BLaER1 treated with 17β-estradiol and CSF1 and Interleukin-3, amounts not matched to agents 10 nM and 100 nM (cell line): ENCODE measurements at regions not wholly inside any gene's neighbourhood (a gene's known extent, or its start where the extent isn't known, plus 50 kb on each side); places are given as distances from the start of the nearest gene placed in this dataset.
"Not testable (repeated sequence)": the region's sequence is repeated elsewhere in the genome, so short reads cannot be mapped to it uniquely, and the experiment has no call there.

Experiments used
- H3K27ac ChIP-seq, 11 experiments: shearing (Covaris generic); formaldehyde crosslinking; 2 replicates each; pipeline ENCODE4 v1.8.1; 2022
- H3K27me3 ChIP-seq, 11 experiments: shearing (Covaris generic); formaldehyde crosslinking; 2 replicates each; pipeline ENCODE4 v1.8.1; 2022
- H3K36me3 ChIP-seq, 11 experiments: shearing (Covaris generic); formaldehyde crosslinking; 2 replicates each; pipeline ENCODE4 v1.8.1; 2022
- H3K4me1 ChIP-seq, 10 experiments: shearing (Covaris generic); formaldehyde crosslinking; 2 replicates each; pipeline ENCODE4 v1.8.1; 2022
- H3K4me2 ChIP-seq, 11 experiments: shearing (Covaris generic); formaldehyde crosslinking; 2 replicates each; pipeline ENCODE4 v1.8.1; 2022
- H3K4me3 ChIP-seq, 10 experiments: shearing (Covaris generic); formaldehyde crosslinking; 2 replicates each; pipeline ENCODE4 v1.8.1; 2022
- H3K9ac ChIP-seq, 11 experiments: shearing (Covaris generic); formaldehyde crosslinking; 2 replicates each; pipeline ENCODE4 v1.8.1; 2022
- H3K9me3 ChIP-seq, 11 experiments: shearing (Covaris generic); formaldehyde crosslinking; replicated peaks in 1 of 11; 2 replicates each; pipeline ENCODE4 v1.8.1; 2022
- H4K20me1 ChIP-seq, 11 experiments: shearing (Covaris generic); formaldehyde crosslinking; 2 replicates each; pipeline ENCODE4 v1.8.1; 2022
- Cebpa-rat ChIP-seq, 11 experiments: shearing (Covaris generic); IDR thresholded peaks; 2 replicates each; pipeline ENCODE4 v1.8.1; 2022

- no peak overlapping the region for H3K4me3 ChIP-seq
- H3K4me1 ChIP-seq: no peaks in the 10 kb centered on the region
- no peaks in the 10 kb centered on the region for H3K27me3 ChIP-seq
- no peaks in the 10 kb centered on the region for H4K20me1 ChIP-seq
- H3K9ac ChIP-seq: no peak overlapping the region
- no peak overlapping the region for H3K27ac ChIP-seq
- TF ChIP-seq Cebpa-rat (IDR thresholded peaks at IDR 0.05): no peak
- H3K36me3 ChIP-seq: no peaks in the 10 kb centered on the region
- no peak overlapping the region for H3K4me2 ChIP-seq
- H3K9me3 ChIP-seq: no peaks in the 10 kb centered on the region
Measured at GRCh38 chr5:18560602-18561001, 926.3 kb downstream of the TAF11L14 start.

- H4K20me1 ChIP-seq: no peaks in the 10 kb centered on the region
- no peak overlapping the region for H3K9ac ChIP-seq
- no peak overlapping the region for H3K4me2 ChIP-seq
- H3K36me3 ChIP-seq: no peaks in the 10 kb centered on the region
- H3K27me3 ChIP-seq: no peaks in the 10 kb centered on the region
- H3K9me3 ChIP-seq: no peaks in the 10 kb centered on the region
- no peak overlapping the region for H3K4me3 ChIP-seq
- no peak overlapping the region for H3K27ac ChIP-seq
- no peaks in the 10 kb centered on the region for H3K4me1 ChIP-seq
- no peak for TF ChIP-seq Cebpa-rat (IDR thresholded peaks at IDR 0.05)
Measured at GRCh38 chr5:18563853-18564252, 929.6 kb downstream of the TAF11L14 start.

GRCh38 chr5:18566671-18567070 lies 932.4 kb downstream of the TAF11L14 start:
- Histone ChIP-seq H3K4me1 (no peaks in the 10 kb centered on the region), H3K9me3 (no peaks in the 10 kb centered on the region), H3K4me2 (no peak overlapping the region), H3K4me3 (no peak overlapping the region), H3K27me3 (no peaks in the 10 kb centered on the region), H3K36me3 (no peaks in the 10 kb centered on the region), H3K27ac (no peak overlapping the region), H3K9ac (no peak overlapping the region), H4K20me1 (no peaks in the 10 kb centered on the region)
- TF ChIP-seq Cebpa-rat (IDR thresholded peaks at IDR 0.05): no peak

GRCh38 chr5:18576586-18576985 lies 942.3 kb downstream of the TAF11L14 start:
- Histone ChIP-seq H3K9ac (no peak overlapping the region), H3K4me2 (no peak overlapping the region), H3K27me3 (no peaks in the 10 kb centered on the region), H4K20me1 (no peaks in the 10 kb centered on the region), H3K36me3 (no peaks in the 10 kb centered on the region), H3K4me1 (no peaks in the 10 kb centered on the region), H3K4me3 (no peak overlapping the region), H3K9me3 (no peaks in the 10 kb centered on the region), H3K27ac (no peak overlapping the region)
- no peak for TF ChIP-seq Cebpa-rat (IDR thresholded peaks at IDR 0.05)

- H3K36me3 ChIP-seq: no peaks in the 10 kb centered on the region
- H3K9ac ChIP-seq: no peak overlapping the region
- no peaks in the 10 kb centered on the region for H3K27me3 ChIP-seq
- no peak overlapping the region for H3K4me2 ChIP-seq
- no peak overlapping the region for H3K27ac ChIP-seq
- no peaks in the 10 kb centered on the region for H3K9me3 ChIP-seq
- H3K4me1 ChIP-seq: no peaks in the 10 kb centered on the region
- no peaks in the 10 kb centered on the region for H4K20me1 ChIP-seq
- TF ChIP-seq Cebpa-rat (IDR thresholded peaks at IDR 0.05): no peak
- no peak overlapping the region for H3K4me3 ChIP-seq
Measured at GRCh38 chr5:18601185-18601584, 966.9 kb downstream of the TAF11L14 start.

GRCh38 chr5:18602402-18602801 lies 968.1 kb downstream of the TAF11L14 start:
- no peak for TF ChIP-seq Cebpa-rat (IDR thresholded peaks at IDR 0.05)
- H3K9me3 ChIP-seq: no peaks in the 10 kb centered on the region
- no peaks in the 10 kb centered on the region for H3K4me1 ChIP-seq
- no peak overlapping the region for H3K4me3 ChIP-seq
- no peaks in the 10 kb centered on the region for H3K27me3 ChIP-seq
- H3K9ac ChIP-seq: no peak overlapping the region
- H3K27ac ChIP-seq: no peak overlapping the region
- no peak overlapping the region for H3K4me2 ChIP-seq
- no peaks in the 10 kb centered on the region for H3K36me3 ChIP-seq
- no peaks in the 10 kb centered on the region for H4K20me1 ChIP-seq

GRCh38 chr5:18605186-18605585 lies 970.9 kb downstream of the TAF11L14 start:
- no peaks in the 10 kb centered on the region for H3K27me3 ChIP-seq
- no peak overlapping the region for H3K27ac ChIP-seq
- H3K4me2 ChIP-seq: no peak overlapping the region
- no peak overlapping the region for H3K9ac ChIP-seq
- H3K4me1 ChIP-seq: peaks cover 0 to 6% (median 0%) of the 10 kb centered on the region in 10 experiments; a peak in 2 of 20 replicates
- H3K36me3 ChIP-seq: no peaks in the 10 kb centered on the region
- no peak for TF ChIP-seq Cebpa-rat (IDR thresholded peaks at IDR 0.05)
- no peaks in the 10 kb centered on the region for H3K9me3 ChIP-seq
- H3K4me3 ChIP-seq: no peak overlapping the region
- H4K20me1 ChIP-seq: no peaks in the 10 kb centered on the region

- no peaks in the 10 kb centered on the region for H3K27me3 ChIP-seq
- no peaks in the 10 kb centered on the region for H4K20me1 ChIP-seq
- no peaks in the 10 kb centered on the region for H3K36me3 ChIP-seq
- no peak for TF ChIP-seq Cebpa-rat (IDR thresholded peaks at IDR 0.05)
- H3K4me2 ChIP-seq: no peak overlapping the region
- no peak overlapping the region for H3K9ac ChIP-seq
- peaks cover 0 to 6% (median 0%) of the 10 kb centered on the region in 10 experiments; a peak in 2 of 20 replicates for H3K4me1 ChIP-seq
- H3K4me3 ChIP-seq: no peak overlapping the region
- no peaks in the 10 kb centered on the region for H3K9me3 ChIP-seq
- no peak overlapping the region for H3K27ac ChIP-seq
Measured at GRCh38 chr5:18607570-18607969, 973.3 kb downstream of the TAF11L14 start.

- not testable (repeated sequence) for H3K36me3 ChIP-seq, H3K9ac ChIP-seq, H3K27ac ChIP-seq, H3K4me1 ChIP-seq, H4K20me1 ChIP-seq, H3K4me2 ChIP-seq, H3K4me3 ChIP-seq, H3K27me3 ChIP-seq
- peaks cover 12 to 24% (median 18%) of the 10 kb centered on the region in 11 experiments; a peak in 20 of 22 replicates for H3K9me3 ChIP-seq
Measured at GRCh38 chr5:18617191-18617590, 982.9 kb downstream of the TAF11L14 start.

- no peaks in the 10 kb centered on the region for H3K27me3 ChIP-seq
- H4K20me1 ChIP-seq: no peaks in the 10 kb centered on the region
- no peaks in the 10 kb centered on the region for H3K36me3 ChIP-seq
- H3K4me3 ChIP-seq: no peak overlapping the region
- no peak overlapping the region for H3K9ac ChIP-seq
- no peaks in the 10 kb centered on the region for H3K9me3 ChIP-seq
- H3K4me1 ChIP-seq: no peaks in the 10 kb centered on the region
- H3K27ac ChIP-seq: no peak overlapping the region
- H3K4me2 ChIP-seq: no peak overlapping the region
- no peak for TF ChIP-seq Cebpa-rat (IDR thresholded peaks at IDR 0.05)
Measured at GRCh38 chr5:18630458-18631045, 996.3 kb downstream of the TAF11L14 start.
